PC-3 (cell line): ENCODE measurements at regions not wholly inside any gene's neighbourhood (a gene's known extent, or its start where the extent isn't known, plus 50 kb on each side); places are given as distances from the start of the nearest gene placed in this dataset.

ENCODE experiments used
- EZH2 ChIP-seq: fragments of 300-600 bp; sonication (generic); IDR thresholded peaks from one replicate; pipeline ENCODE4 v1.6.1; 2017; ENCODE audit warnings: antibody characterized with exemption, mild to moderate bottlenecking, low read length; ENCODE audit not compliant: unreplicated experiment
- EZH2phosphoT487 ChIP-seq: fragments of 300-600 bp; sonication (generic); IDR thresholded peaks from 2 replicates; pipeline ENCODE4 v1.6.1; 2018; ENCODE audit warnings: mild to moderate bottlenecking, antibody characterized with exemption, low read length, borderline replicate concordance
- TF ChIP-seq, protein P1 (sequence below): fragments of 300-600 bp; sonication (generic); conservative IDR thresholded peaks from 2 replicates; pipeline ENCODE4 v1.5.1; 2017; ENCODE audit warnings: antibody characterized with exemption, low read depth, mild to moderate bottlenecking, low read length

DNA sequence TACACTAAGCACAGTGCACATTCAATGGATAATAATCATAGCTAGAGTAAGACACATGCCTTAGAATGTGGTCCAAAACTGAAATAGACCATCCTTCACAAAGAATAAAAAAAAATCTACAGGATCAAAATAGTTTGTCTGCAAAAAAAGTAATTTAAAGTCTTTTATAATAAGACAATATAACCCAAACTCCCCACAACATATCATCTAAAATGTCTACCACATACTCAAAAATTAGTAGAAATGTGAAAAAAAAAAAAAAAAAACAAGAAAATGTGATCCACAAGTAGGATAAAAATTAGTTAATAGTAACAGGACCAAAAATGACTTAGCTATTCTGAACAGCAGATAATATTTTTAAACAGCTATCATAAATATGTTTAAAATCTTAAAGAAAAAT is 557.2 kb upstream of the ARID1B start:
- TF ChIP-seq, protein P1, sequence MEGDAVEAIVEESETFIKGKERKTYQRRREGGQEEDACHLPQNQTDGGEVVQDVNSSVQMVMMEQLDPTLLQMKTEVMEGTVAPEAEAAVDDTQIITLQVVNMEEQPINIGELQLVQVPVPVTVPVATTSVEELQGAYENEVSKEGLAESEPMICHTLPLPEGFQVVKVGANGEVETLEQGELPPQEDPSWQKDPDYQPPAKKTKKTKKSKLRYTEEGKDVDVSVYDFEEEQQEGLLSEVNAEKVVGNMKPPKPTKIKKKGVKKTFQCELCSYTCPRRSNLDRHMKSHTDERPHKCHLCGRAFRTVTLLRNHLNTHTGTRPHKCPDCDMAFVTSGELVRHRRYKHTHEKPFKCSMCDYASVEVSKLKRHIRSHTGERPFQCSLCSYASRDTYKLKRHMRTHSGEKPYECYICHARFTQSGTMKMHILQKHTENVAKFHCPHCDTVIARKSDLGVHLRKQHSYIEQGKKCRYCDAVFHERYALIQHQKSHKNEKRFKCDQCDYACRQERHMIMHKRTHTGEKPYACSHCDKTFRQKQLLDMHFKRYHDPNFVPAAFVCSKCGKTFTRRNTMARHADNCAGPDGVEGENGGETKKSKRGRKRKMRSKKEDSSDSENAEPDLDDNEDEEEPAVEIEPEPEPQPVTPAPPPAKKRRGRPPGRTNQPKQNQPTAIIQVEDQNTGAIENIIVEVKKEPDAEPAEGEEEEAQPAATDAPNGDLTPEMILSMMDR: no peak
- no peak for TF ChIP-seq EZH2
- TF ChIP-seq EZH2phosphoT487: no peak
